Panc1 (cell line): ENCODE measurements at regions not wholly inside any gene's neighbourhood (a gene's known extent, or its start where the extent isn't known, plus 50 kb on each side); places are given as distances from the start of the nearest gene placed in this dataset.

Source experiments
- ATAC-seq: fragments of 200-7000 bp; cut with Tn5 transposase; 2 replicates; pipeline ENCODE4 v1.9.1; 2020; ENCODE audit warnings: mild to moderate bottlenecking, moderate library complexity
- BruUV-seq: library from RNA; stranded (reverse); fragments of 400-500 nt; replicated peaks from 2 replicates; lab custom pipeline; 2021; lab: Mats Ljungman, UMichigan
- CTCF ChIA-PET: fragments of 300-600 bp; sonication (Branson Sonifier 250); formaldehyde crosslinking; loops from one replicate; lab custom pipeline; 2022; ENCODE audit warnings: antibody characterized with exemption; lab: Charles Lee
- POLR2A ChIA-PET: fragments of 300-600 bp; sonication (Branson Sonifier 250); formaldehyde crosslinking; loops from one replicate; lab custom pipeline; 2022; ENCODE audit warnings: antibody characterized with exemption; lab: Charles Lee
- DNase-seq: peaks from one replicate; pipeline ENCODE4 v3.0.0-alpha.2; 2010; ENCODE audit warnings: low read depth, low spot score
- H3K27ac ChIP-seq: 2 replicates; pipeline ENCODE4 v1.5.1; 2011; ENCODE audit warnings: mild to moderate bottlenecking, low read length, inconsistent platforms
- H3K27me3 ChIP-seq: fragments of 200-500 bp; sonication (Bioruptor generic); 2 replicates; pipeline ENCODE4 v1.6.0; 2014; ENCODE audit warnings: low read length, inconsistent platforms; ENCODE audit not compliant: control insufficient read depth, insufficient read depth
- H3K36me3 ChIP-seq: fragments of 200-500 bp; sonication (Bioruptor generic); 2 replicates; pipeline ENCODE4 v1.5.1; 2014; ENCODE audit warnings: inconsistent platforms, mild to moderate bottlenecking, low read length, moderate library complexity; ENCODE audit not compliant: control insufficient read depth, insufficient read depth
- H3K4me1 ChIP-seq: 2 replicates; pipeline ENCODE4 v1.5.1; 2011; ENCODE audit warnings: inconsistent platforms, mild to moderate bottlenecking, low read length, moderate library complexity; ENCODE audit not compliant: control insufficient read depth, insufficient read depth
- H3K4me3 ChIP-seq, 2 experiments: 2 replicates each; pipeline ENCODE4 v1.5.1; 2011 to 2012; ENCODE audit warnings: low read depth in 2 of 2, low read length in 2 of 2, mild to moderate bottlenecking in 2 of 2, inconsistent platforms in 1 of 2, moderate library complexity in 1 of 2
- H3K9me3 ChIP-seq: fragments of 200-500 bp; sonication (Bioruptor generic); 2 replicates; pipeline ENCODE4 v1.5.1; 2014; ENCODE audit warnings: low read depth, mild to moderate bottlenecking, inconsistent platforms, low read length, moderate library complexity; ENCODE audit not compliant: control insufficient read depth, insufficient read depth
- POLR2AphosphoS5 ChIP-seq: IDR thresholded peaks from 2 replicates; pipeline ENCODE4 v1.6.1; 2012; ENCODE audit warnings: mild to moderate bottlenecking, low read depth, low read length, moderate library complexity
- SIN3A ChIP-seq: IDR thresholded peaks from 2 replicates; pipeline ENCODE4 v1.6.1; 2012; ENCODE audit warnings: low read depth, mild to moderate bottlenecking, low read length, moderate library complexity, borderline replicate concordance; ENCODE audit not compliant: insufficient read depth
- TCF7L2 ChIP-seq: IDR thresholded peaks from 2 replicates; pipeline ENCODE4 v1.6.1; 2011; ENCODE audit warnings: mild to moderate bottlenecking, low read depth, low read length, inconsistent platforms
- in situ Hi-C: cut with HindIII; loops from 2 replicates; pipeline ENCODE4 v1.10.0; 2016; ENCODE audit warnings: low sequenced_read_pairs, low pct_unique_long_range_greater_than_20kb
- intact Hi-C: fragments of 100-400 bp; cut with micrococcal nuclease; formaldehyde crosslinking; loops from one replicate; pipeline ENCODE4 v1.10.0; 2022; ENCODE audit not compliant: unreplicated experiment
- TF ChIP-seq, protein P1 (sequence below), 2 experiments: IDR thresholded peaks; 2 replicates each; pipeline ENCODE4 v1.6.1; 2011 to 2012; ENCODE audit warnings: low read depth in 2 of 2, control low read depth in 1 of 2, low read length in 1 of 2, mild to moderate bottlenecking in 1 of 2, moderate library complexity in 1 of 2; ENCODE audit not compliant: insufficient read depth in 1 of 2
- TF ChIP-seq, protein P2 (sequence below): fragments of 450-650 bp; IDR thresholded peaks from 2 replicates; pipeline ENCODE4 v1.5.1; 2017; ENCODE audit warnings: mild to moderate bottlenecking

DNA sequence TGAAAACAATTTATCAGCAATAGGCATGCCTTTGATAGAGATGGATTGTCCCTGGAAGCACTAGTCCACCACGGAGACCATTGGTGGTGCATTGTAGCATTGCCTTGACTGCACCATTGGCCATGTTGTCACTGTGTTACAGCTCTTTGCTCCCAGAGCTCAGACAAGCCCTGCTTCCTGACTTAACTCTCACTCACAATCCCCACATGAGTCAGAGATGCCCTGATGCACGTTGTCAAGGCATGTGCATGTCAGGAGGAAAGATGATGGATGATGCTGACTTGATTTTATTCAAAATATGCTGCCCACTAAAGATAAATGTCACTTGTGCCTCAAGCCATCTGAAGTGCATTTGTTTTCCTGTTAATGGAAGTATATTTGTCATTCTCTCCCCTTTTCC lies 266.1 kb downstream of the ARRDC4 start:
- POLR2A ChIA-PET, result no interaction called here
- Histone ChIP-seq H3K4me3 (no peak overlapping the region), H3K9me3 (no peaks in the 10 kb centered on the region), H3K4me1 (no peaks in the 10 kb centered on the region), H3K27me3 (no peaks in the 10 kb centered on the region), H3K27ac (no peak overlapping the region), H3K36me3 (no peaks in the 10 kb centered on the region)
- no TSS peak for BruUV-seq
- in situ Hi-C loops, result no loop called here
- no peak for DNase-seq
- CTCF ChIA-PET, result interaction anchor here (0.5 kb wide), 1 partner anchor 349 kb away, joined by 3 read pairs; no protein-coding TSS in a partner anchor
- TF ChIP-seq, protein P1, sequence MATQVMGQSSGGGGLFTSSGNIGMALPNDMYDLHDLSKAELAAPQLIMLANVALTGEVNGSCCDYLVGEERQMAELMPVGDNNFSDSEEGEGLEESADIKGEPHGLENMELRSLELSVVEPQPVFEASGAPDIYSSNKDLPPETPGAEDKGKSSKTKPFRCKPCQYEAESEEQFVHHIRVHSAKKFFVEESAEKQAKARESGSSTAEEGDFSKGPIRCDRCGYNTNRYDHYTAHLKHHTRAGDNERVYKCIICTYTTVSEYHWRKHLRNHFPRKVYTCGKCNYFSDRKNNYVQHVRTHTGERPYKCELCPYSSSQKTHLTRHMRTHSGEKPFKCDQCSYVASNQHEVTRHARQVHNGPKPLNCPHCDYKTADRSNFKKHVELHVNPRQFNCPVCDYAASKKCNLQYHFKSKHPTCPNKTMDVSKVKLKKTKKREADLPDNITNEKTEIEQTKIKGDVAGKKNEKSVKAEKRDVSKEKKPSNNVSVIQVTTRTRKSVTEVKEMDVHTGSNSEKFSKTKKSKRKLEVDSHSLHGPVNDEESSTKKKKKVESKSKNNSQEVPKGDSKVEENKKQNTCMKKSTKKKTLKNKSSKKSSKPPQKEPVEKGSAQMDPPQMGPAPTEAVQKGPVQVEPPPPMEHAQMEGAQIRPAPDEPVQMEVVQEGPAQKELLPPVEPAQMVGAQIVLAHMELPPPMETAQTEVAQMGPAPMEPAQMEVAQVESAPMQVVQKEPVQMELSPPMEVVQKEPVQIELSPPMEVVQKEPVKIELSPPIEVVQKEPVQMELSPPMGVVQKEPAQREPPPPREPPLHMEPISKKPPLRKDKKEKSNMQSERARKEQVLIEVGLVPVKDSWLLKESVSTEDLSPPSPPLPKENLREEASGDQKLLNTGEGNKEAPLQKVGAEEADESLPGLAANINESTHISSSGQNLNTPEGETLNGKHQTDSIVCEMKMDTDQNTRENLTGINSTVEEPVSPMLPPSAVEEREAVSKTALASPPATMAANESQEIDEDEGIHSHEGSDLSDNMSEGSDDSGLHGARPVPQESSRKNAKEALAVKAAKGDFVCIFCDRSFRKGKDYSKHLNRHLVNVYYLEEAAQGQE (IDR thresholded peaks at IDR 0.05; ENCODE audit: insufficient read depth in 1 of 2, low read depth in 2 of 2, low read length in 1 of 2), result no peak
- TF ChIP-seq TCF7L2, result no peak
- no peak for TF ChIP-seq SIN3A
- TF ChIP-seq, protein P2, sequence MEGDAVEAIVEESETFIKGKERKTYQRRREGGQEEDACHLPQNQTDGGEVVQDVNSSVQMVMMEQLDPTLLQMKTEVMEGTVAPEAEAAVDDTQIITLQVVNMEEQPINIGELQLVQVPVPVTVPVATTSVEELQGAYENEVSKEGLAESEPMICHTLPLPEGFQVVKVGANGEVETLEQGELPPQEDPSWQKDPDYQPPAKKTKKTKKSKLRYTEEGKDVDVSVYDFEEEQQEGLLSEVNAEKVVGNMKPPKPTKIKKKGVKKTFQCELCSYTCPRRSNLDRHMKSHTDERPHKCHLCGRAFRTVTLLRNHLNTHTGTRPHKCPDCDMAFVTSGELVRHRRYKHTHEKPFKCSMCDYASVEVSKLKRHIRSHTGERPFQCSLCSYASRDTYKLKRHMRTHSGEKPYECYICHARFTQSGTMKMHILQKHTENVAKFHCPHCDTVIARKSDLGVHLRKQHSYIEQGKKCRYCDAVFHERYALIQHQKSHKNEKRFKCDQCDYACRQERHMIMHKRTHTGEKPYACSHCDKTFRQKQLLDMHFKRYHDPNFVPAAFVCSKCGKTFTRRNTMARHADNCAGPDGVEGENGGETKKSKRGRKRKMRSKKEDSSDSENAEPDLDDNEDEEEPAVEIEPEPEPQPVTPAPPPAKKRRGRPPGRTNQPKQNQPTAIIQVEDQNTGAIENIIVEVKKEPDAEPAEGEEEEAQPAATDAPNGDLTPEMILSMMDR, result no peak
- no peak for TF ChIP-seq POLR2AphosphoS5
- no peak for ATAC-seq
- intact Hi-C loops, result no loop called here

DNA sequence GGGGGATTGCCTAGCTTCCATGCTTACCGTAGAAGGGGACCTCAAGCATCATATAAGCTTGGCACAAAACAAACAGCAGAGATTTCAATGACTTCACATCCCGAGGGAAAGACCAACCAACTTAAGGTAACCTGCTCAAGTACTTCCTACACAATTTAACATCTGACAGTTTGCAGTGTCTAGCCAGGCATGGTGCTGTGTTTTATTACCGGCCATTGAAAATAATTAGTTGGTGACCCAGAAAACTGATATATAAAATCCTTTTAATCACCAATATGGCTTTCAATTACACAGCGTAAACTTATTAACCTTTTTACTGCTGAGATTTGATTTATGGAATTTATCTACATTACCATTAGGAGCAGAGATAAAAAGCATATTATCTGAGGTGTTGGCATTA lies 268.3 kb downstream of the ARRDC4 start:
- no peaks in the 10 kb centered on the region for H3K9me3 ChIP-seq
- in situ Hi-C loops (no loop called here), intact Hi-C loops (no loop called here)
- ATAC-seq (no peak), DNase-seq (no peak)
- ChIA-PET POLR2A (interaction anchor here (0.6 kb wide), 1 partner anchor 201 kb away, joined by 5 read pairs; no protein-coding TSS in a partner anchor), CTCF (no interaction called here)
- H3K4me1 ChIP-seq, result no peaks in the 10 kb centered on the region
- H3K36me3 ChIP-seq, result no peaks in the 10 kb centered on the region
- TF ChIP-seq SIN3A, result no peak
- TF ChIP-seq, protein P2, result no peak
- no peak for TF ChIP-seq POLR2AphosphoS5
- TF ChIP-seq TCF7L2, result no peak
- TF ChIP-seq, protein P1 (IDR thresholded peaks at IDR 0.05; ENCODE audit: insufficient read depth in 1 of 2, low read depth in 2 of 2, low read length in 1 of 2), result no peak
- no peak overlapping the region for H3K27ac ChIP-seq
- no peak overlapping the region for H3K4me3 ChIP-seq
- H3K27me3 ChIP-seq, result no peaks in the 10 kb centered on the region
- BruUV-seq, result no TSS peak
